ENCODE measurements at regions not wholly inside any gene's neighbourhood (a gene's known extent, or its start where the extent isn't known, plus 50 kb on each side); places are given as distances from the start of the nearest gene placed in this dataset.

DNA sequence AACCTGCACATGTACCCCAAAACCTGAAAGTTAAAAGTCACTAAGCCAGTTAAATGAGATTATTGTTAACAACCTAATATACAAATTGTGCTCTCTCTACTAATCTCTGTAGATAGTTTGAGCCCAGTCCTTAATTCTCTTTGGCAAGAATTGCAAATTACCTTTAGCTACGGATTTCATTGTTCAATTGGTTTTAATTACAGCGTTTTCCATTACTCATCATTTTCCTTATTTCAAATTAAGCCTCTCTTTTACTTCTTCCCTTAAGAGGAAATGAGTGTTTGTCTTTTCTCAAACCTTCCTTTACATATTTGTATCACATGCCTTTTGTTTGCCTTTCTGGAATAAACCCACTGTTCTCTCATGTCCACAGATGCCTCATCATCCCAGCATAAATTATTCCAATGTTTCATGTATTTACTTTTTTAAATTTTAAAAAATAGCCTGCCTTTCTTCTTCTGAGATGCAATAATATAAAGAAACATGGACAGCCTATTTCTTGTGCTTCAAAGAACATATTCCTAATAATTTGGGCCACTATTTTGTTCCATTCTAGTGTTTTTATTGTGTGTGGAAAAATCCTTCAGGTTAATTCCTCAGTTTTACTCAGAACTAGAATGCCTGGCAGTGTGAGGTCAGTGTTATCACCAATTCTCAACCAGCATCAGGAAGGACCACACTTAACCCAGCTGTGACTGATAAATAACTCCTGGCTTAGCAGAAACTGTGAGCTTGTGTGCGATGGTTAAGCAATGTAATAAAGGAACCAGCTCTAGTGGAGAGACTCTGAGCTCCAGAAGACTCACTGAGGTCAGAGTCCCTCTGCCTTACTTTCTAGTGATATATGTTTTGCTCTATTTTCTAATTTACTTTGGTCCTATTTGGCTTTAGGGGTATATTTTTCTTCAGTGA, 600.5 kb downstream of the LTN1 start:
- TF ChIP-seq EP300 (IDR thresholded peaks at IDR 0.05) = no peak
- TF ChIP-seq CTCF (IDR thresholded peaks at IDR 0.05) = no peak
- TF ChIP-seq POLR2AphosphoS5 (IDR thresholded peaks at IDR 0.05) = no peak
- TF ChIP-seq POLR2A (IDR thresholded peaks at IDR 0.05) = no peak

All from suprapubic skin (tissue), 4 donors.